Neuronal stem cell (in vitro differentiated cells): ENCODE measurements at regions not wholly inside any gene's neighbourhood (a gene's known extent, or its start where the extent isn't known, plus 50 kb on each side); places are given as distances from the start of the nearest gene placed in this dataset.

Source experiments
- DNase-seq: peaks from one replicate; pipeline ENCODE4 v3.0.0-alpha.2; 2013; ENCODE audit warnings: low spot score
- H2AFZ ChIP-seq: one replicate; pipeline ENCODE4 v1.6.1; 2013; ENCODE audit warnings: mild to moderate bottlenecking, low read length, inconsistent platforms
- H2AK5ac ChIP-seq: 2 replicates; pipeline ENCODE4 v1.6.1; 2013; ENCODE audit warnings: low read depth, mild to moderate bottlenecking, inconsistent platforms, low read length, moderate library complexity, mixed read lengths
- H2BK120ac ChIP-seq: 2 replicates; pipeline ENCODE4 v1.6.1; 2013; ENCODE audit warnings: low read depth, mild to moderate bottlenecking, inconsistent platforms, low read length, moderate library complexity, mixed read lengths
- H2BK12ac ChIP-seq: one replicate; pipeline ENCODE4 v1.6.1; 2013; ENCODE audit warnings: low read length, inconsistent platforms
- H2BK15ac ChIP-seq: 2 replicates; pipeline ENCODE4 v1.6.1; 2013; ENCODE audit warnings: mild to moderate bottlenecking, low read length, inconsistent platforms, mixed read lengths
- H2BK5ac ChIP-seq: one replicate; pipeline ENCODE4 v1.6.1; 2013; ENCODE audit warnings: inconsistent platforms, mild to moderate bottlenecking, low read length, moderate library complexity
- H3K14ac ChIP-seq: one replicate; pipeline ENCODE4 v1.6.1; 2013; ENCODE audit warnings: low read length, inconsistent platforms
- H3K18ac ChIP-seq: 2 replicates; pipeline ENCODE4 v1.6.1; 2013; ENCODE audit warnings: low read length, inconsistent platforms
- H3K23ac ChIP-seq: 2 replicates; pipeline ENCODE4 v1.6.1; 2013; ENCODE audit warnings: low read depth, mild to moderate bottlenecking, mixed read lengths, low read length, inconsistent platforms; ENCODE audit not compliant: poor library complexity
- H3K27ac ChIP-seq: replicated peaks from 3 replicates; pipeline ENCODE4 v1.5.1; 2013; ENCODE audit warnings: low read length, inconsistent platforms
- H3K27me3 ChIP-seq, 3 experiments: 2 replicates each; pipeline ENCODE4 v1.6.1; 2013; ENCODE audit warnings: low read length in 3 of 3, mild to moderate bottlenecking in 2 of 3, inconsistent platforms in 1 of 3, low read depth in 1 of 3, mixed read lengths in 1 of 3, moderate library complexity in 1 of 3; ENCODE audit not compliant: control insufficient read depth in 3 of 3, insufficient read depth in 3 of 3
- H3K36me3 ChIP-seq, 2 donors: replicated peaks in 1 of 2; 2 replicates each; pipeline ENCODE4 v1.6.1; 2013; ENCODE audit warnings: low read length in 2 of 2; ENCODE audit not compliant: control insufficient read depth in 2 of 2, insufficient read depth in 2 of 2
- H3K4ac ChIP-seq: 2 replicates; pipeline ENCODE4 v1.6.1; 2013; ENCODE audit warnings: inconsistent platforms, mild to moderate bottlenecking, low read length, moderate library complexity
- H3K4me1 ChIP-seq, 2 donors: 1 replicate in 1 of 2; 2 replicates in 1 of 2; pipeline ENCODE4 v1.6.1; 2013; ENCODE audit warnings: low read length in 2 of 2, low read depth in 1 of 2; ENCODE audit not compliant: control insufficient read depth in 2 of 2, insufficient read depth in 1 of 2
- H3K4me2 ChIP-seq: one replicate; pipeline ENCODE4 v1.6.1; 2013; ENCODE audit warnings: mild to moderate bottlenecking, low read length, inconsistent platforms; ENCODE audit not compliant: insufficient read depth, poor library complexity, severe bottlenecking
- H3K4me3 ChIP-seq, 2 donors: 2 replicates each; pipeline ENCODE4 v1.5.1; 2013; ENCODE audit warnings: low read length in 2 of 2, mild to moderate bottlenecking in 2 of 2, inconsistent platforms in 1 of 2, moderate library complexity in 1 of 2
- H3K79me1 ChIP-seq: one replicate; pipeline ENCODE4 v1.6.1; 2013; ENCODE audit warnings: low read depth, mild to moderate bottlenecking, inconsistent platforms, low read length, moderate library complexity
- H3K9ac ChIP-seq: one replicate; pipeline ENCODE4 v1.6.1; 2013; ENCODE audit warnings: mild to moderate bottlenecking, low read depth, low read length, inconsistent platforms; ENCODE audit not compliant: poor library complexity
- H3K9me3 ChIP-seq, 2 donors: replicated peaks in 1 of 2; 2 replicates each; pipeline versions ENCODE3 to v1.6.1; 2013; ENCODE audit warnings: low read length in 2 of 2, mild to moderate bottlenecking in 2 of 2, inconsistent platforms in 1 of 2, low read depth in 1 of 2, mixed read lengths in 1 of 2, moderate library complexity in 1 of 2; ENCODE audit not compliant: control insufficient read depth in 2 of 2, insufficient read depth in 1 of 2
- H4K8ac ChIP-seq: one replicate; pipeline ENCODE4 v1.6.1; 2013; ENCODE audit warnings: low read depth, mild to moderate bottlenecking, inconsistent platforms, low read length, moderate library complexity
- H4K91ac ChIP-seq: one replicate; pipeline ENCODE4 v1.6.1; 2013; ENCODE audit warnings: low read length, low read depth, mild to moderate bottlenecking, inconsistent platforms; ENCODE audit not compliant: poor library complexity
- WGBS, 2 donors: extraction: QIAGEN DNeasy Blood & Tissue Kit; methylation state at CpG; one replicate each; pipeline ENCODE4 v1.1.7; 2013; ENCODE audit warnings: missing lambda C conversion rate in 2 of 2, mixed read lengths in 1 of 2; ENCODE audit not compliant: insufficient read length in 2 of 2, insufficient replicate concordance in 1 of 2; ENCODE audit errors: extremely low coverage in 2 of 2; 5-methylcytosine and 5-hydroxymethylcytosine counted together

GRCh38 chr4:54539500-54540029 is 118.2 kb upstream of the KIT start:
- Histone ChIP-seq H2AFZ (peak overlapping the region; percentile 90), H3K14ac (no peak overlapping the region), H3K4me3 (peak overlapping the region; percentile 19 to 40), H3K27ac (peak overlapping the region; percentile 47), H3K23ac (no peak overlapping the region), H3K79me1 (no peaks in the 10 kb centered on the region), H3K18ac (peak overlapping the region; percentile 51), H3K27me3 (peaks cover 0 to 22% (median 0%) of the 10 kb centered on the region in 3 experiments), H3K36me3 (no peaks in the 10 kb centered on the region), H3K4ac (no peak overlapping the region), H3K4me1 (peaks cover 4 to 18% of the 10 kb centered on the region in 2 donors), H2AK5ac (no peak overlapping the region), H3K9me3 (no peaks in the 10 kb centered on the region), H2BK5ac (peak overlapping the region; percentile 14), H2BK12ac (peak overlapping the region; percentile 63), H2BK15ac (no peak overlapping the region), H3K4me2 (peak overlapping the region; percentile 75), H4K8ac (no peak overlapping the region), H2BK120ac (no peak overlapping the region), H3K9ac (no peak overlapping the region), H4K91ac (no peak overlapping the region)
- peak; percentile 71 for DNase-seq
- no CpG with 5 or more reads among the region's 26 CpGs for WGBS, 2 donors

GRCh38 chr4:54540931-54541330 is 116.8 kb upstream of the KIT start:
- DNase-seq, result no peak
- Histone ChIP-seq H2AFZ (no peak overlapping the region), H3K4me1 (peaks cover 4 to 18% of the 10 kb centered on the region in 2 donors), H3K14ac (no peak overlapping the region), H3K4me3 (no peak overlapping the region), H2BK120ac (no peak overlapping the region), H3K18ac (no peak overlapping the region), H3K9me3 (no peaks in the 10 kb centered on the region), H3K36me3 (no peaks in the 10 kb centered on the region), H2BK15ac (no peak overlapping the region), H3K79me1 (no peaks in the 10 kb centered on the region), H2AK5ac (no peak overlapping the region), H3K4ac (no peak overlapping the region), H3K4me2 (no peak overlapping the region), H3K9ac (no peak overlapping the region), H3K23ac (no peak overlapping the region), H3K27me3 (peaks cover 0 to 31% (median 0%) of the 10 kb centered on the region in 3 experiments), H2BK12ac (no peak overlapping the region), H4K91ac (no peak overlapping the region), H2BK5ac (no peak overlapping the region), H4K8ac (no peak overlapping the region), H3K27ac (no peak overlapping the region)
- no CpG with 5 or more reads among the region's 2 CpGs for WGBS, 2 donors

- peaks cover 0 to 31% (median 0%) of the 10 kb centered on the region in 3 experiments for H3K27me3 ChIP-seq
- no peak overlapping the region for H3K4me3 ChIP-seq
- WGBS, 2 donors, result no CpG with 5 or more reads among the region's 10 CpGs
- H2AFZ ChIP-seq, result no peak overlapping the region
- no peak overlapping the region for H3K9ac ChIP-seq
- H2BK12ac ChIP-seq, result no peak overlapping the region
- H2BK15ac ChIP-seq, result no peak overlapping the region
- H3K14ac ChIP-seq, result no peak overlapping the region
- peak overlapping the region; percentile 13 for H3K18ac ChIP-seq
- H3K9me3 ChIP-seq, result no peaks in the 10 kb centered on the region
- H2BK5ac ChIP-seq, result no peak overlapping the region
- H3K4me1 ChIP-seq, result peaks cover 4 to 18% of the 10 kb centered on the region in 2 donors
- no peak overlapping the region for H3K23ac ChIP-seq
- DNase-seq, result no peak
- H3K4me2 ChIP-seq, result no peak overlapping the region
- H3K4ac ChIP-seq, result no peak overlapping the region
- H3K27ac ChIP-seq, result no peak overlapping the region
- no peak overlapping the region for H2AK5ac ChIP-seq
- no peak overlapping the region for H2BK120ac ChIP-seq
- H3K79me1 ChIP-seq, result no peaks in the 10 kb centered on the region
- H3K36me3 ChIP-seq, result no peaks in the 10 kb centered on the region
- H4K8ac ChIP-seq, result no peak overlapping the region
- no peak overlapping the region for H4K91ac ChIP-seq
Observed at GRCh38 chr4:54541426-54542118, 116.2 kb upstream of the KIT start.

- Histone ChIP-seq H3K23ac (no peak overlapping the region), H2BK5ac (no peak overlapping the region), H4K91ac (no peak overlapping the region), H3K4me2 (no peak overlapping the region), H3K9ac (no peak overlapping the region), H3K9me3 (no peaks in the 10 kb centered on the region), H3K4me3 (no peak overlapping the region), H4K8ac (no peak overlapping the region), H3K14ac (no peak overlapping the region), H3K27me3 (peaks cover 0 to 31% (median 0%) of the 10 kb centered on the region in 3 experiments), H3K79me1 (no peaks in the 10 kb centered on the region), H2BK12ac (no peak overlapping the region), H3K4me1 (peaks cover 4 to 18% of the 10 kb centered on the region in 2 donors), H3K36me3 (no peaks in the 10 kb centered on the region), H3K18ac (no peak overlapping the region), H3K4ac (no peak overlapping the region), H2BK15ac (no peak overlapping the region), H2AFZ (no peak overlapping the region), H2AK5ac (no peak overlapping the region), H2BK120ac (no peak overlapping the region), H3K27ac (no peak overlapping the region)
- WGBS, 2 donors, result no CpG with 5 or more reads among the region's 2 CpGs
- no peak for DNase-seq
Observed at GRCh38 chr4:54542119-54542438, 115.7 kb upstream of the KIT start.
